NT2/D1 (cell line): ENCODE measurements at regions not wholly inside any gene's neighbourhood (a gene's known extent, or its start where the extent isn't known, plus 50 kb on each side); places are given as distances from the start of the nearest gene placed in this dataset.

Experiments
- YY1 ChIP-seq: IDR thresholded peaks from 2 replicates; pipeline ENCODE4 v1.6.1; 2011; ENCODE audit not compliant: insufficient read length, insufficient read depth
- ZNF274 ChIP-seq: IDR thresholded peaks from 2 replicates; pipeline ENCODE4 v1.6.1; 2011; ENCODE audit warnings: mild to moderate bottlenecking, low read depth, low read length

DNA sequence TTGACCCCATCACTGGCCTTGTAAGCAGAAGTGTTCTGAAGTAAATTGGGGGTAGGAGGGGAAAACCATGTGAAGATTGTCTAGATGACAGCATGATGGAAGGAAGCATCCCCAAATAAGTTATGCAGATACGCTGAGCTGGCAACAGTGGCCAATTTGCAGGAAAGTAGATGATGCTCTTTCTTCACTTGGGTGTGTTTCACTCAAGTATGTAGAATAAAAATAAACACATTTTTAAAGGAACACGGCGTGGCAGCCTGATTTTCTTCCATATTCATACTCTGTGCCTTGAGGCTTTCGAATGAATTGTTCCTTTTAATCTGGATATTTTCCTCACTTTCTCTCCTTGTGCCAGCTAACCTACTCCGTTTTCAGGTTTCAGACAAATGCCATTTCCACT lies 295.5 kb upstream of the DPYD start:
- TF ChIP-seq ZNF274 (no peak), YY1 (no peak)
